ENCODE measurements at regions not wholly inside any gene's neighbourhood (a gene's known extent, or its start where the extent isn't known, plus 50 kb on each side); places are given as distances from the start of the nearest gene placed in this dataset.

GRCh38 chr5:112685931-112686330 lies 51.8 kb upstream of the APC start:
- no peak for TF ChIP-seq EP300 (IDR thresholded peaks at IDR 0.05)
- TF ChIP-seq, protein P1, sequence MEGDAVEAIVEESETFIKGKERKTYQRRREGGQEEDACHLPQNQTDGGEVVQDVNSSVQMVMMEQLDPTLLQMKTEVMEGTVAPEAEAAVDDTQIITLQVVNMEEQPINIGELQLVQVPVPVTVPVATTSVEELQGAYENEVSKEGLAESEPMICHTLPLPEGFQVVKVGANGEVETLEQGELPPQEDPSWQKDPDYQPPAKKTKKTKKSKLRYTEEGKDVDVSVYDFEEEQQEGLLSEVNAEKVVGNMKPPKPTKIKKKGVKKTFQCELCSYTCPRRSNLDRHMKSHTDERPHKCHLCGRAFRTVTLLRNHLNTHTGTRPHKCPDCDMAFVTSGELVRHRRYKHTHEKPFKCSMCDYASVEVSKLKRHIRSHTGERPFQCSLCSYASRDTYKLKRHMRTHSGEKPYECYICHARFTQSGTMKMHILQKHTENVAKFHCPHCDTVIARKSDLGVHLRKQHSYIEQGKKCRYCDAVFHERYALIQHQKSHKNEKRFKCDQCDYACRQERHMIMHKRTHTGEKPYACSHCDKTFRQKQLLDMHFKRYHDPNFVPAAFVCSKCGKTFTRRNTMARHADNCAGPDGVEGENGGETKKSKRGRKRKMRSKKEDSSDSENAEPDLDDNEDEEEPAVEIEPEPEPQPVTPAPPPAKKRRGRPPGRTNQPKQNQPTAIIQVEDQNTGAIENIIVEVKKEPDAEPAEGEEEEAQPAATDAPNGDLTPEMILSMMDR (IDR thresholded peaks at IDR 0.05): no peak
- TF ChIP-seq POLR2A (IDR thresholded peaks at IDR 0.05): no peak

Measured in stomach (tissue), 4 donors.